Activated naive CD4-positive, alpha-beta T cell treated with anti-CD3 and anti-CD28 coated beads, Interleukin-2, amount 10 ng/mL, durations not matched to agents 7 days and 5 days (primary cell): ENCODE measurements at regions not wholly inside any gene's neighbourhood (a gene's known extent, or its start where the extent isn't known, plus 50 kb on each side); places are given as distances from the start of the nearest gene placed in this dataset.
"Not testable (repeated sequence)": the region's sequence is repeated elsewhere in the genome, so short reads cannot be mapped to it uniquely, and the experiment has no call there.

Experiments used
- CTCF ChIA-PET: fragments of 350-600 bp; sonication (Branson Sonifier 250); formaldehyde crosslinking; loops from one replicate; lab custom pipeline; 2021; ENCODE audit warnings: antibody characterized with exemption; lab: Charles Lee
- DNase-seq: peaks from one replicate; pipeline ENCODE4 v3.0.0-alpha.2; 2020
- H3K27ac Mint-ChIP-seq: one replicate; pipeline ENCODE4 v1.8.0; 2021; ENCODE audit warnings: mild to moderate bottlenecking, moderate library complexity, mixed read lengths
- H3K27me3 Mint-ChIP-seq: one replicate; pipeline ENCODE4 v1.8.0; 2021; ENCODE audit warnings: mild to moderate bottlenecking, mixed read lengths
- H3K36me3 Mint-ChIP-seq: one replicate; pipeline ENCODE4 v1.8.0; 2021; ENCODE audit warnings: mixed read lengths
- H3K4me1 Mint-ChIP-seq: one replicate; pipeline ENCODE4 v1.8.0; 2021; ENCODE audit warnings: mixed read lengths
- H3K4me3 Mint-ChIP-seq: one replicate; pipeline ENCODE4 v1.8.0; 2021; ENCODE audit warnings: mild to moderate bottlenecking, moderate library complexity, mixed read lengths
- H3K9me3 Mint-ChIP-seq: one replicate; pipeline ENCODE4 v1.8.0; 2021; ENCODE audit warnings: mixed read lengths

GRCh38 chr13:33644581-33645543 lies 173.1 kb upstream of the RFC3 start:
- Mint-ChIP-seq H3K9me3 (no peaks in the 10 kb centered on the region), H3K27ac (no peak overlapping the region), H3K4me1 (no peaks in the 10 kb centered on the region), H3K27me3 (no peaks in the 10 kb centered on the region), H3K4me3 (no peak overlapping the region), H3K36me3 (no peaks in the 10 kb centered on the region)
- CTCF ChIA-PET = no interaction called here
- no peak for DNase-seq

GRCh38 chr13:33645591-33646554 lies 172.1 kb upstream of the RFC3 start:
- no peaks in the 10 kb centered on the region for H3K9me3 Mint-ChIP-seq
- no peak for DNase-seq
- no peak overlapping the region for H3K4me3 Mint-ChIP-seq
- CTCF ChIA-PET = no interaction called here
- no peak overlapping the region for H3K27ac Mint-ChIP-seq
- no peaks in the 10 kb centered on the region for H3K4me1 Mint-ChIP-seq
- no peaks in the 10 kb centered on the region for H3K36me3 Mint-ChIP-seq
- H3K27me3 Mint-ChIP-seq = no peaks in the 10 kb centered on the region

GRCh38 chr13:33649212-33649878 lies 168.6 kb upstream of the RFC3 start:
- no peak for DNase-seq
- H3K9me3 Mint-ChIP-seq = no peaks in the 10 kb centered on the region
- H3K27me3 Mint-ChIP-seq = no peaks in the 10 kb centered on the region
- H3K27ac Mint-ChIP-seq = no peak overlapping the region
- no peaks in the 10 kb centered on the region for H3K36me3 Mint-ChIP-seq
- no peak overlapping the region for H3K4me3 Mint-ChIP-seq
- CTCF ChIA-PET = no interaction called here
- no peaks in the 10 kb centered on the region for H3K4me1 Mint-ChIP-seq

- no peaks in the 10 kb centered on the region for H3K4me1 Mint-ChIP-seq
- CTCF ChIA-PET = no interaction called here
- no peaks in the 10 kb centered on the region for H3K36me3 Mint-ChIP-seq
- H3K27me3 Mint-ChIP-seq = no peaks in the 10 kb centered on the region
- no peak overlapping the region for H3K4me3 Mint-ChIP-seq
- H3K9me3 Mint-ChIP-seq = no peaks in the 10 kb centered on the region
- DNase-seq = no peak
- H3K27ac Mint-ChIP-seq = no peak overlapping the region
Measured at GRCh38 chr13:33651766-33652165, 166.2 kb upstream of the RFC3 start.

GRCh38 chr13:33657274-33657673 lies 160.7 kb upstream of the RFC3 start:
- no peak for DNase-seq
- no peaks in the 10 kb centered on the region for H3K36me3 Mint-ChIP-seq
- H3K4me1 Mint-ChIP-seq = no peaks in the 10 kb centered on the region
- no peaks in the 10 kb centered on the region for H3K27me3 Mint-ChIP-seq
- no peak overlapping the region for H3K4me3 Mint-ChIP-seq
- H3K27ac Mint-ChIP-seq = no peak overlapping the region
- CTCF ChIA-PET = no interaction called here
- no peaks in the 10 kb centered on the region for H3K9me3 Mint-ChIP-seq

GRCh38 chr13:33659466-33659865 lies 158.5 kb upstream of the RFC3 start:
- no peak overlapping the region for H3K4me3 Mint-ChIP-seq
- no peak overlapping the region for H3K27ac Mint-ChIP-seq
- H3K27me3 Mint-ChIP-seq = no peaks in the 10 kb centered on the region

GRCh38 chr13:33659894-33660293 lies 158.1 kb upstream of the RFC3 start:
- no peak overlapping the region for H3K27ac Mint-ChIP-seq
- DNase-seq = no peak
- CTCF ChIA-PET = no interaction called here
- no peaks in the 10 kb centered on the region for H3K4me1 Mint-ChIP-seq
- no peaks in the 10 kb centered on the region for H3K36me3 Mint-ChIP-seq
- H3K9me3 Mint-ChIP-seq = no peaks in the 10 kb centered on the region
- no peak overlapping the region for H3K4me3 Mint-ChIP-seq
- no peaks in the 10 kb centered on the region for H3K27me3 Mint-ChIP-seq

More at GRCh38 chr13:33659466-33659865, 158.5 kb upstream of the RFC3 start:
- no peaks in the 10 kb centered on the region for H3K4me1 Mint-ChIP-seq
- H3K9me3 Mint-ChIP-seq = no peaks in the 10 kb centered on the region
- CTCF ChIA-PET = no interaction called here
- no peaks in the 10 kb centered on the region for H3K36me3 Mint-ChIP-seq
- no peak for DNase-seq

GRCh38 chr13:33662392-33662791 lies 155.6 kb upstream of the RFC3 start:
- Mint-ChIP-seq H3K4me3 (no peak overlapping the region), H3K27ac (no peak overlapping the region), H3K36me3 (no peaks in the 10 kb centered on the region), H3K4me1 (no peaks in the 10 kb centered on the region), H3K27me3 (no peaks in the 10 kb centered on the region), H3K9me3 (no peaks in the 10 kb centered on the region)
- no peak for DNase-seq
- CTCF ChIA-PET = interaction anchor here (1.1 kb wide), 1 partner anchor 16 kb away, joined by 3 read pairs; no protein-coding TSS in a partner anchor

GRCh38 chr13:33665626-33666175 lies 152.2 kb upstream of the RFC3 start:
- no peaks in the 10 kb centered on the region for H3K36me3 Mint-ChIP-seq
- H3K27me3 Mint-ChIP-seq = no peaks in the 10 kb centered on the region
- H3K9me3 Mint-ChIP-seq = no peaks in the 10 kb centered on the region
- no peaks in the 10 kb centered on the region for H3K4me1 Mint-ChIP-seq
- CTCF ChIA-PET = no interaction called here
- no peak overlapping the region for H3K27ac Mint-ChIP-seq
- DNase-seq = no peak
- H3K4me3 Mint-ChIP-seq = no peak overlapping the region

GRCh38 chr13:33671560-33671959 lies 146.4 kb upstream of the RFC3 start:
- DNase-seq = no peak
- Mint-ChIP-seq H3K9me3 (no peaks in the 10 kb centered on the region), H3K27me3 (no peaks in the 10 kb centered on the region), H3K36me3 (no peaks in the 10 kb centered on the region), H3K4me3 (no peak overlapping the region), H3K4me1 (peaks cover 4% of the 10 kb centered on the region), H3K27ac (no peak overlapping the region)
- CTCF ChIA-PET = no interaction called here

- H3K9me3 Mint-ChIP-seq, H3K4me1 Mint-ChIP-seq, DNase-seq, H3K27ac Mint-ChIP-seq, H3K27me3 Mint-ChIP-seq, CTCF ChIA-PET, H3K4me3 Mint-ChIP-seq, H3K36me3 Mint-ChIP-seq: not testable (repeated sequence)
Measured at GRCh38 chr13:33672022-33672421, 145.9 kb upstream of the RFC3 start.

- Mint-ChIP-seq H3K4me3 (no peak overlapping the region), H3K4me1 (peaks cover 24% of the 10 kb centered on the region), H3K9me3 (no peaks in the 10 kb centered on the region), H3K27me3 (no peaks in the 10 kb centered on the region), H3K36me3 (no peaks in the 10 kb centered on the region), H3K27ac (no peak overlapping the region)
- peak; percentile 31 for DNase-seq
- CTCF ChIA-PET = no interaction called here
Measured at GRCh38 chr13:33676045-33676989, 141.6 kb upstream of the RFC3 start.

- Mint-ChIP-seq H3K27ac (no peak overlapping the region), H3K9me3 (no peaks in the 10 kb centered on the region), H3K4me3 (no peak overlapping the region), H3K4me1 (peaks cover 24% of the 10 kb centered on the region), H3K36me3 (no peaks in the 10 kb centered on the region), H3K27me3 (no peaks in the 10 kb centered on the region)
- no peak for DNase-seq
- CTCF ChIA-PET = no interaction called here
Measured at GRCh38 chr13:33677215-33677614, 140.7 kb upstream of the RFC3 start.
